ENCODE measurements at regions not wholly inside any gene's neighbourhood (a gene's known extent, or its start where the extent isn't known, plus 50 kb on each side); places are given as distances from the start of the nearest gene placed in this dataset.

GRCh38 chr21:43343095-43343991 is 83.6 kb downstream of the SIK1 start:
- Histone ChIP-seq H3K27ac (no peak overlapping the region), H3K27me3 (no peaks in the 10 kb centered on the region), H3K4me1 (no peaks in the 10 kb centered on the region), H3K4me3 (no peak overlapping the region), H3K36me3 (no peaks in the 10 kb centered on the region), H3K9me3 (no peaks in the 10 kb centered on the region)
- intact Hi-C loops (cut with DNase I), result no loop called here
- TF ChIP-seq CTCF (IDR thresholded peaks at IDR 0.05), result no peak
- no peak for DNase-seq (ENCODE audit: low spot score in 2 of 2)

- Histone ChIP-seq H3K4me1 (no peaks in the 10 kb centered on the region), H3K9me3 (no peaks in the 10 kb centered on the region), H3K4me3 (no peak overlapping the region), H3K27ac (no peak overlapping the region), H3K27me3 (no peaks in the 10 kb centered on the region), H3K36me3 (no peaks in the 10 kb centered on the region)
- intact Hi-C loops (cut with DNase I), result no loop called here
- no peak for DNase-seq (ENCODE audit: low spot score in 2 of 2)
- TF ChIP-seq CTCF (IDR thresholded peaks at IDR 0.05), result no peak
Observed at GRCh38 chr21:43342301-43342881, 84.5 kb downstream of the SIK1 start.

GRCh38 chr21:43341378-43342161 is 85.4 kb downstream of the SIK1 start:
- H3K4me3 ChIP-seq, result no peak overlapping the region
- intact Hi-C loops (cut with DNase I), result no loop called here
- H3K27me3 ChIP-seq, result no peaks in the 10 kb centered on the region
- TF ChIP-seq CTCF (IDR thresholded peaks at IDR 0.05), result no peak
- DNase-seq (ENCODE audit: low spot score in 2 of 2), result no peak
- H3K27ac ChIP-seq, result no peak overlapping the region
- no peaks in the 10 kb centered on the region for H3K36me3 ChIP-seq
- H3K4me1 ChIP-seq, result no peaks in the 10 kb centered on the region
- no peaks in the 10 kb centered on the region for H3K9me3 ChIP-seq

GRCh38 chr21:43340491-43341377 is 86.2 kb downstream of the SIK1 start:
- no peaks in the 10 kb centered on the region for H3K36me3 ChIP-seq
- H3K4me1 ChIP-seq, result no peaks in the 10 kb centered on the region
- no peaks in the 10 kb centered on the region for H3K27me3 ChIP-seq
- no peak overlapping the region for H3K4me3 ChIP-seq
- DNase-seq (ENCODE audit: low spot score in 2 of 2), result no peak
- intact Hi-C loops (cut with DNase I), result no loop called here
- H3K9me3 ChIP-seq, result no peaks in the 10 kb centered on the region
- H3K27ac ChIP-seq, result no peak overlapping the region
- no peak for TF ChIP-seq CTCF (IDR thresholded peaks at IDR 0.05)

- Histone ChIP-seq H3K27me3 (no peaks in the 10 kb centered on the region), H3K4me3 (no peak overlapping the region), H3K27ac (no peak overlapping the region), H3K36me3 (no peaks in the 10 kb centered on the region), H3K9me3 (no peaks in the 10 kb centered on the region), H3K4me1 (no peaks in the 10 kb centered on the region)
- DNase-seq (ENCODE audit: low spot score in 2 of 2), result no peak
- intact Hi-C loops (cut with DNase I), result no loop called here
- TF ChIP-seq CTCF (IDR thresholded peaks at IDR 0.05), result no peak
Observed at GRCh38 chr21:43339668-43340067, 87.3 kb downstream of the SIK1 start.

Data from ascending aorta (tissue), 2 donors.